K562 (cell line): ENCODE measurements at regions not wholly inside any gene's neighbourhood (a gene's known extent, or its start where the extent isn't known, plus 50 kb on each side); places are given as distances from the start of the nearest gene placed in this dataset.

Source experiments
- ATAC-seq: fragments of 200-7000 bp; cut with Tn5 transposase; 3 replicates; pipeline ENCODE4 v1.9.1; 2020; ENCODE audit warnings: moderate library complexity
- BruUV-seq: library from RNA; stranded (reverse); fragments of 400-500 nt; replicated peaks from 2 replicates; lab custom pipeline; 2021; lab: Mats Ljungman, UMichigan
- CTCF ChIA-PET: fragments of 300-600 bp; formaldehyde crosslinking; extraction: SDS; loops from one replicate; lab custom pipeline; 2021; ENCODE audit warnings: low intra/inter-chr PET ratio; lab: Yijun Ruan, JAX
- POLR2A ChIA-PET: fragments of 300-600, 350-650 bp; sonication (Branson Sonifier 250); formaldehyde crosslinking; extraction: SDS; loops from one replicate; lab custom pipeline; 2021; ENCODE audit warnings: antibody characterized with exemption, inconsistent platforms; lab: Yijun Ruan, JAX
- DNase-seq, 4 experiments: peaks; one replicate each; pipeline versions ENCODE4 v3.0.0 to v3.0.0-alpha.2; 2011 to 2018; ENCODE audit warnings: low spot score in 3 of 4, mixed read lengths in 3 of 4; ENCODE audit errors: extremely low read depth in 1 of 4
- FAIRE-seq: peaks from 2 replicates; lab custom pipeline; 2011; peaks lifted over from hg19 to GRCh38; lab: Jason Lieb, UNC
- H2AFZ ChIP-seq: 2 replicates; pipeline ENCODE4 v1.6.0; 2011; ENCODE audit warnings: low read depth, low read length, control low read depth, inconsistent platforms
- H3K27ac ChIP-seq: fragments of 200-600 bp; 3 replicates; pipeline ENCODE4 v1.8.0; 2011; ENCODE audit warnings: low read depth, mild to moderate bottlenecking, control low read depth, inconsistent platforms, low read length, moderate library complexity, mixed read lengths; ENCODE audit errors: extremely low read depth
- H3K27me3 ChIP-seq, 2 experiments: fragments of 300-600 bp in 1 of 2; 2 replicates in 1 of 2; 3 replicates in 1 of 2; pipeline versions ENCODE4 v1.6.0 to v1.8.0; 2011; ENCODE audit warnings: inconsistent platforms in 2 of 2, low read length in 2 of 2, mild to moderate bottlenecking in 1 of 2, mixed read lengths in 1 of 2, moderate library complexity in 1 of 2; ENCODE audit not compliant: control insufficient read depth in 2 of 2, insufficient read depth in 2 of 2
- H3K36me3 ChIP-seq: fragments of 300-600 bp; 3 replicates; pipeline ENCODE4 v1.8.0; 2011; ENCODE audit warnings: mild to moderate bottlenecking, low read length, inconsistent platforms; ENCODE audit not compliant: control insufficient read depth, insufficient read depth
- H3K4me1 ChIP-seq, 2 experiments: fragments of 200-600 bp in 1 of 2; replicated peaks in 1 of 2; 2 replicates in 1 of 2; 3 replicates in 1 of 2; pipeline versions ENCODE4 v1.5.1 to v1.8.0; 2011; ENCODE audit warnings: inconsistent platforms in 2 of 2, low read length in 2 of 2, mild to moderate bottlenecking in 1 of 2, mixed read lengths in 1 of 2, moderate library complexity in 1 of 2; ENCODE audit not compliant: control insufficient read depth in 2 of 2, insufficient read depth in 2 of 2
- H3K4me2 ChIP-seq: 2 replicates; pipeline ENCODE4 v1.6.1; 2011; ENCODE audit warnings: low read length, control low read depth, inconsistent platforms, mixed read lengths; ENCODE audit not compliant: insufficient read depth
- H3K4me3 ChIP-seq: fragments of 200-600 bp; sonication (generic), shearing (Covaris generic); 2 replicates; pipeline ENCODE4 v1.5.1; 2016; ENCODE audit warnings: control low read depth, inconsistent platforms
- H3K79me2 ChIP-seq: fragments of 200-600 bp; 3 replicates; pipeline ENCODE4 v1.8.0; 2011; ENCODE audit warnings: low read length, inconsistent platforms; ENCODE audit not compliant: control insufficient read depth, insufficient read depth
- H3K9ac ChIP-seq, 2 experiments: 2 replicates each; pipeline versions ENCODE4 v1.6.0 to v1.6.1; 2011; ENCODE audit warnings: low read depth in 2 of 2, low read length in 2 of 2, control low read depth in 1 of 2, inconsistent platforms in 1 of 2, mild to moderate bottlenecking in 1 of 2, mixed read lengths in 1 of 2; ENCODE audit not compliant: insufficient read depth in 1 of 2
- H3K9me1 ChIP-seq: one replicate; pipeline ENCODE4 v1.6.0; 2011; ENCODE audit warnings: inconsistent platforms, mild to moderate bottlenecking, low read length, moderate library complexity; ENCODE audit not compliant: control insufficient read depth, insufficient read depth
- H3K9me3 ChIP-seq: replicated peaks from 2 replicates; pipeline ENCODE4 v1.5.1; 2011; ENCODE audit warnings: low read depth, low read length, inconsistent platforms; ENCODE audit not compliant: control insufficient read depth, insufficient read depth
- H4K20me1 ChIP-seq: replicated peaks from 2 replicates; pipeline ENCODE4 v1.6.1; 2011; ENCODE audit warnings: low read length, inconsistent platforms, mixed read lengths; ENCODE audit not compliant: control insufficient read depth, insufficient read depth
- GABPA ChIP-seq: fragments of 200-800 bp; sonication (Bioruptor generic); conservative IDR thresholded peaks from 2 replicates; pipeline ENCODE4 v1.6.1; 2016; ENCODE audit warnings: low read depth, missing genetic modification characterization, missing compliant biosample characterization
- HOMEZ ChIP-seq: fragments of 250-450 bp; sonication (Bioruptor Pico); IDR thresholded peaks from 2 replicates; pipeline ENCODE4 v1.4.0; 2020; ENCODE audit warnings: mild to moderate bottlenecking, moderate library complexity
- KLF1 ChIP-seq: fragments of 450-650 bp; IDR thresholded peaks from 2 replicates; pipeline ENCODE4 v1.6.1; 2016; ENCODE audit warnings: missing genetic modification characterization, missing compliant biosample characterization
- LCOR ChIP-seq: sonication (generic); formaldehyde crosslinking; IDR thresholded peaks from 2 replicates; pipeline ENCODE4 v1.8.0; 2022; ENCODE audit warnings: mild to moderate bottlenecking, missing genetic modification reagents
- MXI1 ChIP-seq: IDR thresholded peaks from 2 replicates; pipeline ENCODE4 v1.6.1; 2011; ENCODE audit warnings: low read depth, mild to moderate bottlenecking, improper control_type of control experiment, low read length
- PKNOX1 ChIP-seq: fragments of 450-650 bp; IDR thresholded peaks from 2 replicates; pipeline ENCODE4 v1.6.1; 2016
- TCFL5 ChIP-seq: fragments of 250-450 bp; sonication (Bioruptor Pico); conservative IDR thresholded peaks from 2 replicates; pipeline ENCODE4 v1.6.1; 2021; ENCODE audit warnings: mild to moderate bottlenecking, moderate library complexity, matching md5 sums
- TOE1 ChIP-seq, 2 experiments: fragments of 450-650 bp in 1 of 2; sonication (generic) in 1 of 2; formaldehyde crosslinking in 1 of 2; IDR thresholded peaks; 2 replicates each; pipeline versions ENCODE4 v1.7.1 to v1.8.0; 2016 to 2022; ENCODE audit warnings: borderline replicate concordance in 2 of 2, mild to moderate bottlenecking in 2 of 2, antibody characterized with exemption in 1 of 2, inconsistent platforms in 1 of 2, low read depth in 1 of 2, missing genetic modification reagents in 1 of 2, moderate library complexity in 1 of 2
- WGBS: fragments of 100-300 bp; shearing (Covaris generic); methylation state at CpG from one replicate; pipeline ENCODE4 v1.1.6; 2016; ENCODE audit warnings: low coverage, mixed read lengths; ENCODE audit not compliant: insufficient coverage; ENCODE audit errors: missing lambda C conversion rate; 5-methylcytosine and 5-hydroxymethylcytosine counted together
- in situ Hi-C: fragments of 300-500 bp; cut with MboI; formaldehyde crosslinking; loops from 4 replicates; pipeline ENCODE4 v1.15.0; 2018; ENCODE audit warnings: inconsistent platforms, mixed read lengths
- intact Hi-C: fragments of 100-400 bp; cut with micrococcal nuclease; formaldehyde crosslinking; loops from 2 replicates; pipeline ENCODE4 v1.14.2; 2022

GRCh38 chr18:7490104-7490503 lies 77.0 kb upstream of the PTPRM start:
- TF ChIP-seq LCOR (no peak), PKNOX1 (no peak), GABPA (no peak), KLF1 (no peak), TCFL5 (CRISPR knock-in tag) (no peak), TOE1 (IDR thresholded peaks at IDR 0.05; ENCODE audit: borderline replicate concordance) (no peak), TOE1 (CRISPR knock-in tag; IDR thresholded peaks at IDR 0.05; ENCODE audit: borderline replicate concordance, low read depth) (no peak), HOMEZ (CRISPR knock-in tag) (no peak), MXI1 (no peak)
- Histone ChIP-seq H3K36me3 (no peaks in the 10 kb centered on the region), H3K4me2 (no peak overlapping the region), H2AFZ (no peak overlapping the region), H3K9me1 (no peaks in the 10 kb centered on the region), H3K27me3 (peaks cover 0 to 2% of the 10 kb centered on the region in 2 experiments; a peak in 2 of 5 replicates), H3K4me3 (no peak overlapping the region), H4K20me1 (no peaks in the 10 kb centered on the region), H3K27ac (no peak overlapping the region), H3K9ac (no peak overlapping the region), H3K79me2 (no peaks in the 10 kb centered on the region), H3K9me3 (no peaks in the 10 kb centered on the region), H3K4me1 (no peaks in the 10 kb centered on the region)
- in situ Hi-C loops (no loop called here), intact Hi-C loops (no loop called here)
- DNase-seq (no peak), ATAC-seq (no peak), FAIRE-seq (no peak)
- BruUV-seq, result no TSS peak
- POLR2A ChIA-PET, result no interaction called here
- WGBS, result 0% methylated on average over 1 of the region's 1 CpG
- CTCF ChIA-PET, result no interaction called here
